RCC 7860 (cell line): ENCODE measurements at regions not wholly inside any gene's neighbourhood (a gene's known extent, or its start where the extent isn't known, plus 50 kb on each side); places are given as distances from the start of the nearest gene placed in this dataset.
"Not testable (repeated sequence)": the region's sequence is repeated elsewhere in the genome, so short reads cannot be mapped to it uniquely, and the experiment has no call there.

ENCODE experiments used
- DNase-seq: peaks from one replicate; pipeline ENCODE4 v3.0.0-alpha.2; 2015; ENCODE audit warnings: low spot score
- FAIRE-seq: peaks from 2 replicates; lab custom pipeline; 2012; peaks lifted over from hg19 to GRCh38; lab: Jason Lieb, UNC

- no peak for FAIRE-seq
- no peak for DNase-seq
These were observed 273.8 kb downstream of the RPS6KC1 start for GRCh38 chr1:213324859-213325258.

GRCh38 chr1:213325482-213325881, 274.4 kb downstream of the RPS6KC1 start:
- DNase-seq (no peak), FAIRE-seq (no peak)

GRCh38 chr1:213326281-213327016, 275.4 kb downstream of the RPS6KC1 start:
- DNase-seq = no peak
- FAIRE-seq = no peak

GRCh38 chr1:213327017-213327667, 276.1 kb downstream of the RPS6KC1 start:
- FAIRE-seq (no peak), DNase-seq (peak; percentile 55)

DNA sequence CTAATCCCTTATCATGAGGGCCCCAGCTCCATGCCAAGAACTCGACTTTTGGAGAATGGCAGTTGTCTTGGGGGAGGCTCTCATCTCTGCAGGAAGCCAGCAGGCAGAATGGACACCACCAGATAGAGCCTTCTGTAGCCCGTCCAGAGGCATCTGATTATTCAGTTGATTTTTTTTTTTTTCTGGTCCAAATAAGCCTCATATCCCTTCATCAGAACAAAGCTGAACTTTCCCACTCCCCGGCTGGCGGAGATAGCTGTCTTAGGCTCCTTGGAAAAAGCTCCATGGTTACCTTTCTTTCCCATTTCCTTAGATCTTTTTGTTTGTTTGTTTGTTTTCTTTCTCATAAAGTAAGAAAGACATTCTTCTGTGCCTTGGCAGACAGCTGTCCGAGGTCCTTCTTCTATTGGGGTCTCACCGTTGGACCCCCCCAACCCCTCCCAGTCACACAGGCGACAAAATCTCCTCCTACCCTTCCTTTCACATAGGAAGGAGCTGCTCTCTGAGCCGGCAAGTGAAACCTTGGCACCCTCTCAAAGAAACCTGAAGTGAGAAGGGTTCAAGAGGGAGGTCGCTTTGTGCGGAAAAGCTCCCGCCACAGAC, 278.5 kb downstream of the RPS6KC1 start:
- DNase-seq = no peak
- FAIRE-seq = no peak

GRCh38 chr1:213330281-213330680, 279.2 kb downstream of the RPS6KC1 start:
- no peak for FAIRE-seq
- DNase-seq = no peak

DNA sequence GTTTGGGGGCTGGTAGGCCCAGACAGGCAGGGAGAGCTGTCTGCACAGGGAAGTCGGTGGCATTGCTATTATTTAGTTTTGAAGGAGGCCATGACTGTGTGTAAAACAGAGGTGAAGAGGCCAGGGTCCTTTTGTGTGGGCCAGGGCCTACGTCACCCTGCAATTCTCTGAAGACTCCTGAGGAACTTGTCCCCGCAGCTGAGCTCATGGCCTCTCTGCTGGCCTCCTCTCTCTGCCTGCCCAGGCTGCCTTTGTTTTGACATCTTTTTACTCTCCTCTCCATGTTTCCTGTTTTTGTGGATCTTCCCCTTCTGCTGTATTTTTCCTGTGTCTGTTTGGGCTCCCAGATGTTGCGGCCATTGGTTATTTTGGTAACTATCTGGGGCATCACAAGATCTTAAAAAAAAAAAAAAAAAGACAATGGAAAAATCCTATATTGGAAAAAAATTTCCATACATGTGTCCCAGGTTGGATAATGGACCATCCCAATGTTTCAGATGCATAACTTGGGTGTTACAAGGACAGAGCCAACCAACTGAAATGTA, 280.7 kb downstream of the RPS6KC1 start:
- DNase-seq (no peak), FAIRE-seq (no peak)

DNA sequence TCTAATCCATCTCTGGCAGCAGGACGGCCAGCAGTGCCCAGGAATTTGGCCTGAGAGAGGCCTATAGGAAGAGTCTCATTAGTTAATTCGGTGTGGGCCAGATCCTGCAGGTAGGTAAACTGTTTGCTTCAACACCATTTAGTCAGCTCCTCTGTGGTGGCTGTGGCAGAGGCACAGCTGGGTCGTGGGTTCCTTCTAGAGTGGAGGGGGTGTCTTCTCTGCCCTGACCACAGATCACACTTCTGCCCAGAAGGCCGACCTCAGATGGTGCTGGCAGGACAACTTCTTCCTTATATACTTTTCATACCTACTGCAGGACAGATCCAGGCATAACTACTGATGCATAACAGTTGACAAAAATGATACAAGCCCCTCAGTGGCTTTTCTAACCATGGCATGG, 281.4 kb downstream of the RPS6KC1 start:
- FAIRE-seq (no peak), DNase-seq (no peak)

DNA sequence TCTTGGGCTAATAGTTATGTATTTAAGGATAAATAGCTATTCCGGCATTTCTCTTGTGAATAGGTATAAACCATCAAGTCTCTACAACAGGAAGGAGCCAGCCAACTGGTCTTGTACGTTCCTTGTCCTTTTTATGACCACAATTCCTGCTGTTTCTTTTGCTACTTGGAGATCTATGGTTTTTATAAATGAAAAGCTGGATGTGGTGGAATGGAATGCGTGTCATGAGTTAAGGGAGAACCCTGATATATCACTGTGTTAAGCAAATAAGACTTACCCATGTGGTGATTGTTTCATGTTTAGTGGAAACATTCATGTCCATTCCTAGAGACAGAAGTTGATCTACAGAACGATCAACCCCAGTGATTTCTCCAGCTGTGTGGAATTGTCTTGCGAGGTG, 282.1 kb downstream of the RPS6KC1 start:
- FAIRE-seq = no peak
- DNase-seq = no peak

DNA sequence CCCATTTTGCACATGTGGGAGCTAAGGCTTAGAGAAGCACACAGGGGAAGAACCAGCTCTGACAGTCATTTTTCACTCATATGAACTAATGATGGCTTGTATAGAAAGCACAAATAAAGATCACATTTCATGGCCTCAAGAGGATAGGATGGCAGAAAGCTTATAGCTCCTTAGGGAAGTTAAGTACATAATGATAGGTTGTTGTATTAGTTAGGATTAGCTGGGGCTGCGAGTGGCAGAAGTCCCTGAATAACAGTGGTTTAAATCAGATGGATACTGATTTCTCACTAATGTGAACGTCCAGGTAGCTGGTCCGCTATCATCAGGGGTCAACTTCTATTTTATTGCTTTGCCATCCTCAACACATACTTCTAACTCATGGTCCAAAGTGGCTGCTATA, 284.0 kb downstream of the RPS6KC1 start:
- DNase-seq (no peak), FAIRE-seq (no peak)

GRCh38 chr1:213337025-213337678, 286.1 kb downstream of the RPS6KC1 start:
- DNase-seq = no peak
- FAIRE-seq = no peak

- no peak for FAIRE-seq
These were observed 289.6 kb downstream of the RPS6KC1 start for GRCh38 chr1:213340593-213340992.

GRCh38 chr1:213345621-213346020, 294.6 kb downstream of the RPS6KC1 start:
- no peak for DNase-seq
- no peak for FAIRE-seq

More at GRCh38 chr1:213340593-213340992, 289.6 kb downstream of the RPS6KC1 start:
- no peak for DNase-seq

GRCh38 chr1:213357403-213357802, 306.4 kb downstream of the RPS6KC1 start:
- DNase-seq (no peak), FAIRE-seq (no peak)

GRCh38 chr1:213358368-213358767, 307.3 kb downstream of the RPS6KC1 start:
- DNase-seq, FAIRE-seq: not testable (repeated sequence)

- FAIRE-seq (no peak), DNase-seq (no peak)
These were observed 311.6 kb downstream of the RPS6KC1 start for GRCh38 chr1:213362598-213362997.

DNA sequence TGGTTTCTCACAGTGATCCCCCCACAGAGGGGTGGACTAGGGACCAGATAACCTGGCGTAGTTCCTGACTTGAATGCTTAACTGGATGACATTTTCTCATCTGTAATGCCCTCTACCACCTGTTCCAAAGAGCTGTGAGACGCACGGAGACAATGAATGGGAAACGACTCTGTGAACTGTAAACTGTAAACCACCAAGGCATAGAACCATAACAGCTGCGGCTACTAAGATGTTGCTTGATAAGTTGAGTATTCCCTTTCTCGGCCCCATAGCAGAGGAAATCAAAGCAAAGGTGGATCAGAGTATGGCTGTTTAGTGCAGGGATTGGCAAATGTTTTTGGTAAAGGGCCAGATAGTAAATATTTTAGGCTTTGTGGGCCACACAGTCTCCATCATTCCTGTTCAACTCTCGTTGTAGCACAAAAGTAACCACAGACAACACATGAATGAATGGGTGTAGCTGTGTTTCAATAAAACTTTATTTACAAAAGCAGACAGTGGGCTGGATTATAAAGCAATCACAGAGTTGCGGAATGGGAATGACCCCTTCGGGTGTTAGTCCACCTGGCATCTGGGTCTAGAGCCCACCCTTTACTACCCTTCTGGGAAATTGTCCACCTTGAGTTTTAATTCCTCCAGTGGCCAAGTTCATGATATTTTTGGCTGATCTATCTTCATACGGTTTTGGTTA, 315.2 kb downstream of the RPS6KC1 start:
- DNase-seq (no peak), FAIRE-seq (no peak)

DNA sequence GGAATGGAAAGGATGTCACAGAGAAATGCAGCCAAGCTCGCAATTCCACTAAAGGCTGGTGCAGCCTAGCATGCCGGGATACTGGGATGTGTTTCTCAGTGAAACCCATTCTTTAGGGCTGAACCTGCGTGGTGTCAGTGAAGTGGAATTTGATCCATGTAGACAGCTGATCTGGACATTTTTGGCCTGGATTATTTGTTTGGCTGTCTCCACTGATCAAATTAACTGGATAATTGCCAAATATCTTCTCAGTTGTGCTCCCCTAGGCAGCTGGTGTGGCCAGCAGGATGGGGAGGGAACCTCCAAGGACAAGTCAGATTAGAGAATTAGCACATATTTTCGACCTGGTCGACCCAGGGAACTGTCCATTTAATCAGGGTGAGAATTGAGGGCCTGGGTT, 318.4 kb downstream of the RPS6KC1 start:
- FAIRE-seq = no peak
- DNase-seq = no peak

DNA sequence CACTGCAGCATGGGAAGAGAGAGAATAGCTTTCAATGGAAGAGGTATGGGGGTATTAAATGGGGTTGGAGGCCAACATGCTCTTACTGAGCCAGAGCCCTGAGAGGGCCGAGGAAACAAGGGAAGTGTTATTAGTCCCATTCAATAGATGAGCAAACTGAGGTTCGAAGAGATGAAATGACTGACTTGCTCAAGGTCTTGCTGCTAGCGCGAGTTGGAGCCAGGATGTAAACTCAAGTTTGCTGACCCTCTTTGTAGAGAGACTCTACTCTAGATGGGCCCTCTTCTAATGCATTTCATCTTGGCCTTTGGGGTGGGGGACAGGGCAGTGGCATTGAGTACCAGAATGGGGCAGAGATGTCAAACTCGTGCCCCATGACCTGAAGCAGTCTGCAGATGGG, 319.5 kb downstream of the RPS6KC1 start:
- FAIRE-seq (no peak), DNase-seq (no peak)

DNA sequence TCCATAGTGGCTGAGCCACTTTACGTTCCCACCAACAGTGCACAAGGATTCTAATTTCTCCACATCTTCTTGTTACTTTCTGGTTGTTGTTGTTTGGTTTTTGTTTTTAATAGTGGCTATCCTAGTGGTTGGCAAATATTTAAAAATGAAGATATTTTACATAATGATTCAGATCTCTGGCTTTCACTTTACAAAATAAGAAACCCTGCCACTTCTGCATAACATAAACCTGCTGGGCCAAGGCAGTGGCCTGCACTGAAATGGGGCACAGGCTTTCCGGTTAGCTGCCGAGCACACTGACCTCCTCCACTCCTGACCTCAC, 320.4 kb downstream of the RPS6KC1 start:
- DNase-seq (no peak), FAIRE-seq (no peak)
